Medulla oblongata (tissue), 1 donor: ENCODE measurements at regions not wholly inside any gene's neighbourhood (a gene's known extent, or its start where the extent isn't known, plus 50 kb on each side); places are given as distances from the start of the nearest gene placed in this dataset.
"Not testable (repeated sequence)": the region's sequence is repeated elsewhere in the genome, so short reads cannot be mapped to it uniquely, and the experiment has no call there.

Source experiments
- DNase-seq: peaks from one replicate; pipeline ENCODE4 v3.0.0-alpha.2; 2015; ENCODE audit errors: extremely low spot score

DNA sequence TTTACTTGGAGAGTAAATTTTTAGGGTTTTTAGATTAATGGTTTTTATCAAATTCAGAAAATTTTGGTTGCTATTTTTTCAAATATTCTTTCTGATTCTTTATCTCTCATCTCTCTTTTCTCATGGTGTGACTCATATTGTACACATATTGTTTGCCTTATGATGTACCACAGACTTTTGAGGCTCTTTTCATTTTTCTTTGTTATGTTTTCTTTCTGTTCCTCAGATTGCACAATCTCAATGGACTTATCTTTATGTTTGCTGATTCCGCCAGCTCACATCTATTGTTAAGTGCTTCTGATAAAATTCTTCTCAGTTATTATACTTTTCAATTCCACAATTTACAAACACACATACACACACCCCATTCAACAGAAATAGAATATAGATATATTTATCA is 168.2 kb upstream of the IGFBP3 start:
- no peak for DNase-seq

DNA sequence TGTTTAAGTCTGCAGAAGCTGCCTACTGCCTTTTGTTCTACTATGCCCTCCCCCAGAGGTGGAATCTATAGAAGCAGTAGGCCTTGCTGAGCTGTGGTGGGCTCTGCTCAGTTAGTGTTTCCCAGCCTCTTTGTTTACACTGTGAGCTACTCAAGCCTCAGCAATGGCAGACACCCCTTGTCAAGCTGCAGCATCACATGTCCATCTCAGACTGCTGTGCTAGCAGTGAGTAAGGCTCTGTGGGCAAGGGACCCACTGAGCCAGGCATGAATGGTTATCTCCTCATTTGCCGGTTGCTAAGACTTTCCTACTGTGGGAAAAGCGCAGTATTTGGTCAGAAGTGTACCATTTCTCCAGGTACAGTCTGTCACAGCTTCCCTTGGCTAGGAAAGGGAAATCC is 167.4 kb upstream of the IGFBP3 start:
- not testable (repeated sequence) for DNase-seq

DNA sequence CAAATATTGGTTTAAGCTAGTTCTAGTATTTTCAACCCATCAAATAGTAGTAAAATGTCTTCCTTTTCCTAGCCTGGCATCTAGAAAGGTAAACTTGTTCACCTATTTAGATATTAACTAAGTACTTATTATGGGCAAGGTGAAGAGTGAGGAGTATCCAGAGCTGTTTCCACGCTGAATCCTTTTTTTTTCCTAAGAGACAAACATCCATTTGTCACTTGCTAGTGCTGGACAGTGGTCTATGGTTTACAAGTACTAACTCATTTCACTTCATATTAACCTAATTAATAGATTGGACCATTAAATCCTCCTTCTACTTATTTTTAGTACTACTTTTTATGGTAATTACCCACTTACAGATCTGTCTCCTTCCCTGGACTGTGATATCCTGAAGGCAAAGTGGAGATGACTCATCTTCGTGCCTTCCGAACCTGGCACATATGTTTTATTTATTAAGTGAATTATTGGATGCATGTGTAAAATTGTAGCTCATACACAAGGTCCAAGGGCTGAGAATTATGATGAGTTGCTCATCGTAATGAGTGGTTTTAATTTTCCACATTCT is 159.6 kb upstream of the IGFBP3 start:
- no peak for DNase-seq

DNA sequence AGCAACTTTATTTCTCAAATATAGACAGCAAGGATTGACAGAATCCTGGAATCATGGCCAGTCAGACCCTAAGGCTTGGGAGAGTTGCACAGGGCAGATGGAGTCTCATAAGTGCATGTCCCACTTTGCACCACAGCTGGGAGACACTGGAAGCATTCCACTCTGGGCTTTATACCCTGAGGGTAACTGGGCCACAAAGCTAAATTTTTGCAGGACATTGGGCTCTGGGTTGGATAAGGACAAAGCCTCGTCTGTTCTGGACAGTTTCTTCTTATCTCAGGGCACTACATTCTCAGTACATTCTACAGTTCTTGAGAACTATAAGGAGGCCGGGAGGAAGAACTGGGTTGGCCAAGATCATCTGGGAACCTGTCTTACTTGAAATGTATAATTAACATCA is 158.3 kb upstream of the IGFBP3 start:
- DNase-seq = no peak

DNA sequence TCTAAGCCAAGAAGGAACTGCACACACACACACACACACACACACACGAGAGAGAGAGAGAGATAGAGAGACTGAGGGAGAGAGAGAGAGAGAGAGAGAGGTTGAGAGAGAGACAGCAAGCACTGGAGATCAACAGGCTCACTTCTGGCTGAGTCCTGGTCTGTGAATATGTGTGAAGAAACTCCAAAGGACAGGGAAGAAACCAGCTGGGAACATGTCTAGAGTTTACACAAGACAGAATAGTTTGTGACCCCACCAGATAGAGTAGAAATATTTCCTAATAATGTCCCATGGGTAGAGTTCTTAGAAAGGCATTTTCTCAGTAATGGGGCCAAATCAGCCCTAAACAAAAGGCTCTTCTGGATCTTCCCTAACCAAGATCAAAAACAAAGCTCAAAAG is 155.5 kb upstream of the IGFBP3 start:
- DNase-seq = no peak

DNA sequence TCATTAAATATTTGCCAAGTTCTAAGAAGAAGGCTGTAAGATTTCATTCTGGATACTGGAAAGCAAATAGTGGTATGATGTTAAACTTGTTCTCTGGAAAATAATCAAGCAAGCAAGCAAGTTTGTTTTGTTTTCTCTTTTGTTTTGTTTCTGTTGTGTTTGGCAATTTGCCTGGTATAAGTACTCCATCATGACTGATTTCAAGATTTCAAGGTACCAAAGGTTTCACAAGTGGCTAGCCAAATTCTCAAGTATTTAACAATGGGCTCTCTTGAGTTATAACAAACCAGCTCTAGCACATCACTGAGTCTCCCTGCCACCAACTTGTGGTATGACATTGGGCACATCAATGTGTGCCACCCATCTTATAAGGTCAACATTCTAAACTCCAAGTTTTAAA is 151.7 kb upstream of the IGFBP3 start:
- DNase-seq = no peak

DNA sequence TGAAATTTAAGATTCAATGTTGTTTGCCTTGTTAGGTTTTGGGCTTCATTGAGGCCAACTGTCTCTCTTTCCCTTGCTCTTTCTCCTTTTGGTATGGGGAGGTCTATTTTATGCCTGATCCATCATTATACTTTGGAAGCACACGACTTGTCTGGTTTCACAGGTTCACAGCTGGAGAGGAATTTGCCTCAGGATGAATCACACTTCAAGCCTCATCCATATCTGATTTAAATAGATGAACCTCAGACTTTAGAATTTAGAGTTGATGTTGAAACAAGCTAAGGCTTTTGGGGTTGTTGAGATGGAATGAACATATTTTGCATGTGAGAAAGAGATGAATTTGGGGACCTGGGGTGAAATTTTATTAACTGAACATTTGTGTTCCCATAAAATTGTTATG is 150.5 kb upstream of the IGFBP3 start:
- no peak for DNase-seq

DNA sequence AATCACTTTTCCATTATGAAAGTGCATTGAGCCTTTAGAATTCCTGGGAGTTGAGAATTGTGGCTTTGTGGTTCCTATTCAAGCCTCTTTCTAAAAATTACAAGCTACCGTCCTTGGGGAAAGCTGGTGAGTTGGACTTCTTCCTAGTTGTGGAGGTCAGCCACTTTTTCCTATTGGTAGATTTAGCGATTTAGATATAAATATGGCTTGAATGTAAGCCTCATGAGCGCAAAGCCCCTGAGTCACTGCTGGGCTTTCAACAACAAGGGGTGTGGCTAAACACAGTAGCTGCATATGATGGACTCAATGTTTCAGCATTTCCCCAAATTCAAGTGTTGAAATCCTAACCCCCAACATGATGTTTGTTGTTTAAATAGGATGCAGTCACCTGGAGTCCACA is 150.0 kb upstream of the IGFBP3 start:
- no peak for DNase-seq

DNA sequence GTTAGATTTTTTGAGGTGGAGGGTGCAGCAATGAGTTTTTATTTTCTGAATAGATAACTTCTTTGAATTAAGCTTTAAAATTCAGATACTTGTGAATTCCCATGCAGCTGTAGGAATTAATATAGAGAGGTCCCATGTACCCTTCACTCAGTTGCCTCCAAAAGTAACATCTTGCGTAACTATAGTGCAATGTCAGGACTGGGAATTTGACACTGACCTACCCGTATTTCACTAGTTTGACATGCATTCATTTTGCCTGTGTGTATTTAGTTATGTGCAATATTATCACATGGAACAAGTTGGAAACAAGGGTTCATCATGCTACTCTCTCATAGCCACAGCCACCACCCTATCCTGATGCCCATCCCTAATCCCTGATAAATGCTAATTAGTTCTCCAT is 147.1 kb upstream of the IGFBP3 start:
- DNase-seq = no peak

DNA sequence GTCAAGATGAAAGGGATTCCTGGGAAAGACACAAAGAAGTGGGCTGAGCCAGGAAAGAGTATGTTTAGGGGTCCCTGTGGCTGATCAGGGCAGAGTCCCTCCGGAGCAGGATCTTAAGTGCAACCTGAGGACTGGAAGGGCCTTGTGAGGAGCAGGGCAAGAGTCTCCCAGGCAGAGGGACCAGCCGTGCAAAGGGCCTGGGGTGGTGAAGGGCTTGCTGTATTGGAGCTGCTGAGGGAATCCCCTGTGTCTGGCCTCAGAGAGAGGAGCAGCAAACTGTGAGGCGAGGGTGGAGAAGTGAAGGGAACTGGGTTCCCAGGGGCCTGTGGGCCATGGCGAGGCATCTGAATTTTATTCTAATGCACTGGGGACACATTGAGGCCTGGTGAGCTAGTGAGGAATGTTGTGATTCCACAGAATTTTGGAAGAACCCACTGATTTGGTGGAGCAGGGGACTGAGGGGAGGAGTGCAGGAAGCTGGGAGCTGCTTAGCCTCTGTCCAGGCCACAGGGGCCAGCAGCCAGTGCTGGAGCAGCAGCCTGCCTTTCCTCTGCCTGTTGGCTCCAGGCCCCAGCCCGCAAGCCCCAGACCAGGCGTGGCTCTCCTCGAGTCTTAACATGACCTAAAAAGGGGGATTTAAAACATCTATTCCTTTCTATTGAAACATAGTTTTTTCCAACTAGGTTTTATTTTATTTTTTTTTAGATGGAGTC is 138.4 kb upstream of the IGFBP3 start:
- no peak for DNase-seq

DNA sequence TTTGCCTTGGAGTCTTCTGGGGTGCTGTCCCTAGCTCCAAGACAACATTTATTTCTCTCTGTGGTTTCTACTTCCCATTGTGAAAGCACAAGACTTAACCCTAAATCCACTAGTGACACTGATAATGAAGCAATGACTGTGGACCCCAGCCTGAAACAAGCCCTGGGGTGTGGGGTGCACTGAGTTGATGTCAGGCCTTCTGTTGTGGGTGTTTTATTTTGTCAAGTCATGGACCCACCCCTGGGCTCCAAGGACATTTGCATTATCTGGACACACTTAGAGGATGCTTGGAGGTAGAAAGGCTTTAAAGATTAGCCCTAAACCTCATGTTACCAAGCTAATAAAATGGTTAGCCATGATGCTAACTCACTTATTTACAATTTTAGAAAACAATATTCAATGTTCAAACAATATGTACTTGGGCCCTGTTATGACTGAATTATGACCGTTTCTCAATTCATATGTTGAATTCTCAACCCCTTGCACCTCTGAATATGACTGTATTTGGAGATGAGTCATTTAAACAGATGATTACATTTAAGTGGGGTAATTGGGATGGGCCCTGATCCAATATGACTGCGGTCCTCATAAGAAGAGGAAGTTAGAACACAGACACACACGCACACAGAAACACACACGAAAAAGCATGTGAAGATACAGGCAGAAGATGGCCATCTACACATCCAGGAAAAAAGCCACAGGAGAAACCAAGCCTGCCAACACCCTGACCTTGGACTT is 137.2 kb upstream of the IGFBP3 start:
- DNase-seq = no peak

DNA sequence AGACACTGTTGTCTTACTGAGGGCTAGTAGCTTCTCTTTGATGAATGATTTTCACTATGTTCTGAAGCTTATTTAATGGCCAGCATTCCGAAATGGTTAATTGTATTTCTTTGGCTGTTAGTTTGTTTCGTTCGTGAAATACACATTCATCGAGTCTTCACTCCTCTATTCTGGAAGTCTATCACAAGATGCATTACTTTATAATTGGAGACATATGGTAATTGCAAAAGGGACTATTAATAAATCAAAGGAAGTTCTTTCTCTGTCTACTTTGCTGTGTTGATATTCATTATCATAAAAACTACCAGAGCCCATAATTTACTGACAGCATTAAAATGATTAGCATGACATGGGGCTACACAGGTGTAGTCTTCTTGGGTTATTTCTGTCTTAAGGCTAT is 133.8 kb upstream of the IGFBP3 start:
- DNase-seq = no peak

DNA sequence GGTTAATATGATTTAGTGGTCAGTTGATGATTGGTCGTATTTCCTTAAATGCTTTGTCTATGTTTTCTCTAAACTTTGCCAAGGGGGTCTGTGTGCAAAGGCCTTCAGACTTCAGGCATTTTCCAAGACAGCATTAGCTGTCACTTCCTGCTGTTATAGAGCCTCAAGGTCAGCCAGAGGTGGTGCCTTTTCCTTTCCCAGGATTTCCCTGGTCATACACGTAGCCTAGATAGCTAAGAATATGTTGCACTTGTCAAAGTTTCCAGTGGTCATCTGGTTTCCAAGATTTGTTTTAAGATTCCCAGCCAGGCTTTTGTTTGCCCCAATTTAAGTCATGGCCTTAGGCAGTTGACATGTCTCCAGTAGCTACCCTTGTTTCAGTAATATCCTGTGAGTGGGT is 133.2 kb upstream of the IGFBP3 start:
- no peak for DNase-seq

DNA sequence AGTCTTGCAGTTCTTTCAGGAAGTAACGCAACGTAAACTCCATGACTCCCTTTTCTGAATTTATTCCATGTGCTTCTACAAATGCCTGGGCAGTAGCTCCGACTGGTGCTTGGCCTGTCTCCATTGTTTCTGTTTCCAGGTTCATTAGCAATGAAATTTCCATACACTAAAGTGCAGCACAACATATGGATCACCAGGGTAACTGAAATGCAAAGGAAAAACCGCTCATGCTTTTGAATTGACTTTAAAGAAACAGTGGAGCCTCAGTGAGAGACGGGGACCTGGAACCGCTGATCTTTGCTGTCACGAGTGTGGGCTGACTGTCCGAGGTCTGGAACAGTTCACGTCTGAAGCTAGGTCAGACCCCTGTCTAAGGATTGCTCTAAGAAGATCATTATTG is 126.5 kb upstream of the IGFBP3 start:
- no peak for DNase-seq

DNA sequence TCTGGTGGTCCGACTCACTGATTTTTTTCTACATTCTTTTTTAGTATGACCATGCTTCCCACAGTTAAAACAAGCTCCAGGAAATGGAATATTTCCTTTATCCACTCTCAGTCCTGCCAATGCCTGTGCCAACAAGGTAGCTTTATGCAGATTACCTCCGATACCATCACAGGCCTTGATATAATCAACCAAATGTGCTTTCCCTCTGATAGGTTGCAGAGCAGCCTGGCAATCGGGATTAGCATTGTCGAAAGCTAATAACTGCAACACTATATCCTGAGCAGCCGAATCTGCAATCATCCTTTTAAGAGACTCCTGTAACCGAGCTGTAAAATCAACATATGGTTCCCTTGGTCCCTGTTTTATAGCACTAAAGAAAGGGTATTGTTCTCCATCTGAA is 122.3 kb upstream of the IGFBP3 start:
- DNase-seq = not testable (repeated sequence)

DNA sequence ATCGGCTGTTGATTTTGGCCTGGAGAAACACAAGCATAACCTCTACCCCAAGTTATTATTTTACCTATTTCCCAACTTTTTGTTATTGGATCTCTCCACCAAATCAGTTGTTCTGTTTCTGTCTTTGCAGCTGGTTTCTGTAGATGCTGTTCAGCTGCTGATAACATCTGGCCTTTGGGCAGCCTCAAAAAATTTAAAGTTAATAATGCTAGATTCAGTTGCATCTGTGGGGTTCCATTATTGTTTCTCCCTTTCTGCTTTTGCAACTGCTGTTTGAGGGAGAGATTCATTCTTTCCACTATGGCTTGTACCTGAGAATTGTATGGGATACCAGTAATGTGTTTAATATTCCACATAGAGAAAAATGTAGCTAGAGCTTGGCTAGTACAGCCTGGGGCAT is 118.7 kb upstream of the IGFBP3 start:
- not testable (repeated sequence) for DNase-seq

DNA sequence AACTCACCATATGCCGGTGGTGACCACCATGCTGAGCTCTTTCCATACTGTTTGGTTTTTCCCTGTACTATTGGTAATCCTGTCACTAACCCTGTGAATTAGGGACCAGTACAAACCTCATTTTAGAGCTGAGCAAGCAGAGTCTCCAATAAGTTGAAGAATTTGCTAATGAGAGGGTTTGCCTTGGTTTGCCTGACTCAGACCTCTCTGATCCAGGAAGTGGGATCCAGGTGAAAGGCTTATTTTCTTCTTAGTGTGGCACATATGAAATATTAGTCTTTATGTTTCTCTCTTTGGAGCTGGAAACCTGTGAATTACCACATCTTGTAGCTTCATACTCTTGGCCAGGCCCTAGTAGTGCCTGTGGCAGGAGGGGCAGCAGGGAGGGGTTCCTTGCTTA is 114.1 kb upstream of the IGFBP3 start:
- DNase-seq = no peak

DNA sequence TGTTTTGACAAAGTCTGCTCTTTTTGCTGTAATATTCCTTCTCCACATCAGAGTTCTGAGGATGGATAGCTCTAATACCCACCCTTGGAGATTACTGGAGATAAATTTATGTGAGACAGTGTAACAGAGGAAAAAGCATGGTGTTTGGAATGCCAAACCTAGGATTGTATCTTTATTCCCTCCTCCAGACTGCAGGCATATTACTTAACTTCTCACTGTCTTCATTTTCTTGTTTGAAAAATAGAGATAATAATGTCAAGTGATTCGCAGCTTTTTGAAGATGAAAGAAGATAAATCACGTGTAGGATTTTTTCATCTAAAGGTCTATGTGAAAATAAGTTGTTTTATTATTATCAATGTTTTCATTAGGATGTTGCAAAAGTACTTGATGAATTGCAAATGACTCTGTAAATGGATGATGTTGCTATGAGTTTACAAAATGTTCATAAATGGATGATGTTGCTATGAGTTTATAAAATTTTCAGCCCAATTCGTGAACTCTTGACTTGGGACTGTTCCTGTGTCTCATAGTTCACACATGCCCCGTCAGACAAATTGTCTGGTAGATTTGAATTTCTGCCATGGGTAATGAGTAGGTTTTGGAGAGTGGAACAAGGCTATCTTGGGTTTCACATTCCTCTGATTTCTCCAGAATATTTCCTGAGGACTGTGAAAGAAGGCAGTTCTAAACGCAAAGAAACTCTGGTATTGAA is 113.1 kb upstream of the IGFBP3 start:
- DNase-seq = no peak

DNA sequence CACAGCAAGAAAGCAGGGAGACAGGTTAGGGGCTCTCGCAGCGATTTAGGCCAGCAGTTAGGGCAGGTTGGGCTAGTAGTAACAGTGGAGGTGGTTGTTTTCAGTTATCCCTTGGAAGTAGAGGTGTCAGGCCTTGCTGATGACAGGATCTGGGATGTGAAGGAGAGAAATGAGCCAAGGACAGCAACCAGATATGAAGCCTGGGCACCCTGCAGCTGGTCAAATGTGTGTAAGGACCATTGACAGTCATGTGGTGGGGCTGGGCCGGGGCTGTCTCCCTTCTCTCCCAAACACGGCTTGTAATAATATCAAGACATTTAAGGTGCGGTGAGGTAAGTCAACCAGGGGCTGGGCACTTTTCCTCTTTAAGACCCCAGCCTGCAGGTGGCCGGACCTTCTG is 112.5 kb upstream of the IGFBP3 start:
- DNase-seq = no peak

DNA sequence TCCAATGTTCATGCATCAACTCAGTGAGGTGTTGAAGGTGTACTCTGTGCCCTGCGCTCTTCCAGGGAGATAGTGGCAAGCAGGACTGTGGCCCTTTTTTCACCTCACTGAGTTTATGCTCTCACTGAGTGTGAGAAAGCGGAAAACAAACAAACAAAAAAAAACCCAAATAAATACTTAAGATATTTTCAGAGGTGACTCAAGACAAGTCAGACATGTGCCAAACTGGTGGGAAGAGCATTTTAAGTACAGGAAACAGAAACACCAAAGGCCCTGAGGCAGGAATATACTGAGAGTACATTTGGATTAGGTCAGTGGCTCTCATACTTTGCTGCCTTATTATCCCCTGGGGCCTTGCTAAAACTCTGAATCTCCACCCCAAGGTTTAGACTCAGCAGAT is 111.9 kb upstream of the IGFBP3 start:
- no peak for DNase-seq

DNA sequence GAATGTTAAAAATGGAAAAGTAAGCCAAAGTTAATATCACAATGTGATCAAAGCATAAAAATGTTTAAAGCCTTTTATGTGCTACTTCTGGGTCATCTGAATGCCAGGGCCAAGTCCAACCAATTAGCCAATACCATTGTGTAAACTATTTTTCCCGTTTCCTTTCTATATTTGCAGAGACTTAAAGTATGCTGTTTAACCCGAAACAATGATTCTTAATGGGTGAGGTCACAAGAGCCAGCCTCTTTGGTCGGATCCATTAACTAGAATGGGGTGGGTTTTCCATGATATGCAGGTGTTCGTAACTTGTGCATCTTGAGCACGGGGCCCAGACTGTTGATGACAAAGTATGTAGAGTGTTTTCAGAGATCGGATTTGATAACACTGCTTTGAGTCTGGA is 111.3 kb upstream of the IGFBP3 start:
- DNase-seq = no peak

DNA sequence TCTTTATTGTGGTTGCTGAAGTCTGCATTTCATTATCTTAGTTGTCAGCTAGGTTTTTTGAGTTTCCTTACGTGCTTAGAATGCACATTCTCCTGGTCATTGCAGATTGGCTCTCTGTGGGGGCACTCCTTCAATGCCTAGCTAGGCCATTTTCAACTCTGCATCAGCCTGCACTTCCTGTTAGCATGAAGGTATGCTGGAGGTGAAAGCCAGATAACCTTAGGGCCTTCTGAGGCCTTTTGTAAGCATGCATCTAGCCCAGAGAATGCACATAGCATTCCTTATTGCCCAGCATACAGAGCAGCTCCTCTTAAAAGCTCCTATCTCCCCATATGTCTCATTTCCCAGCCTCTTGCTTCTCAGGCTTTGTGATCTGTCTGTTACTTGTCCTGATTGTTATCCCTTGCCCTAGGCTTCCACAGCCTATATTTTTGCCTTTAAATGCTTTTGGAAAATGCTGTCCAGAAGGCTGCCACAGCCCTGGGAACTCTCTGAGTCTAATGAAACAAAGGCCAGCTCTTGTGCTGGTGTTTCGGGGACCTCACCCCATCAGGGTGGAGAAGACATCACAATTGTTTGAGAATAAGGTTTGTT is 108.1 kb upstream of the IGFBP3 start:
- DNase-seq = no peak
